Neural progenitor cell (in vitro differentiated cells): ENCODE measurements at regions not wholly inside any gene's neighbourhood (a gene's known extent, or its start where the extent isn't known, plus 50 kb on each side); places are given as distances from the start of the nearest gene placed in this dataset.

ENCODE experiments used
- CTCF ChIP-seq: fragments of 200-600 bp; sonication (generic); IDR thresholded peaks from 2 replicates; pipeline ENCODE4 v1.5.1; 2017; ENCODE audit warnings: antibody characterized with exemption, mild to moderate bottlenecking
- EZH2phosphoT487 ChIP-seq: fragments of 200-600 bp; sonication (generic); IDR thresholded peaks from 2 replicates; pipeline ENCODE4 v1.6.1; 2017; ENCODE audit warnings: antibody characterized with exemption

GRCh38 chr13:48844676-48845075 is 131.0 kb upstream of the FNDC3A start:
- no peak for TF ChIP-seq CTCF
- TF ChIP-seq EZH2phosphoT487, result no peak
